H1 (cell line): ENCODE measurements at regions not wholly inside any gene's neighbourhood (a gene's known extent, or its start where the extent isn't known, plus 50 kb on each side); places are given as distances from the start of the nearest gene placed in this dataset.

Source experiments
- ASH2L ChIP-seq: fragments of 200-600, 300-600 bp; sonication (generic); IDR thresholded peaks from one replicate; pipeline ENCODE4 v1.7.1; 2017; ENCODE audit warnings: low read length
- CREB1 ChIP-seq: IDR thresholded peaks from 2 replicates; pipeline ENCODE4 v1.6.1; 2012; ENCODE audit warnings: inconsistent platforms
- RAD21 ChIP-seq, 2 experiments: IDR thresholded peaks in 1 of 2; conservative IDR thresholded peaks in 1 of 2; 2 replicates each; pipeline ENCODE4 v1.6.1; 2011; ENCODE audit warnings: low read depth in 2 of 2, low read length in 2 of 2, improper control_type of control experiment in 1 of 2, inconsistent platforms in 1 of 2, mild to moderate bottlenecking in 1 of 2, moderate library complexity in 1 of 2
- SIX5 ChIP-seq: IDR thresholded peaks from 2 replicates; pipeline ENCODE4 v1.6.1; 2011; ENCODE audit warnings: mild to moderate bottlenecking, low read depth, low read length
- TBP ChIP-seq: IDR thresholded peaks from 2 replicates; pipeline ENCODE4 v1.6.1; 2011; ENCODE audit warnings: low read depth, low read length, improper control_type of control experiment

DNA sequence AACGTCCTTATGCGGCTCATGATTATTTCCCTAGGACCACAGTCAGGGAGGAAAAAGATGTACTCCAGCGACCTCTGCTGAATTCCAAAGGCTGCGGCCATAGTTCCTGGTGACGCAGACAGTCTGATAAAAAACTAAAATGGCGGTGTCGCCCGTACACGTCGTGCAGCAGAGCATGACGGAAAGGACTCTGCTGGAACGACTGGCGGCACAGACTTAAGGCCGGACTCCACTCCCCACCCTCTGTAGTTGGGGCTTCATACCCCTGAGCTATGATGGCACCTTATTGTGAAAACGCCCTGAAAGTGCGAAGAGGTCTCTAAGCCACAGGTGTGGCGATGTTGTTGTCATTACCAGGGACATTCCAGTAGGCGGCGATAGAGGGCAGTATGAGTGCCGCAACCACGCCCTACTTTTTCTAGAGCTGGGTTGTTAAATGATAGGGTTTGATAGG is 90.0 kb upstream of the EDA2R start (continued):
- TF ChIP-seq RAD21 (IDR thresholded peaks at IDR 0.05 in 1 of 2, conservative IDR thresholded peaks at IDR 0.05 in 1 of 2; ENCODE audit: low read depth in 2 of 2, low read length in 2 of 2) (peak; percentile 65 to 69), TBP (peak; percentile 50; the same call in 1 of the 2 replicates), ASH2L (peak; percentile 67), SIX5 (no peak), CREB1 (peak; percentile 55)
